HEK293T (cell line): ENCODE measurements at regions not wholly inside any gene's neighbourhood (a gene's known extent, or its start where the extent isn't known, plus 50 kb on each side); places are given as distances from the start of the nearest gene placed in this dataset.

Experiments
- CTCF ChIA-PET: fragments of 350-600 bp; formaldehyde crosslinking; extraction: SDS; loops from one replicate; lab custom pipeline; 2021; ENCODE audit warnings: antibody characterized with exemption, inconsistent platforms; lab: Yijun Ruan, JAX
- POLR2A ChIA-PET: fragments of 350-600 bp; formaldehyde crosslinking; extraction: SDS; loops from one replicate; lab custom pipeline; 2020; ENCODE audit warnings: antibody characterized with exemption, inconsistent platforms; lab: Yijun Ruan, JAX
- DNase-seq: peaks from one replicate; pipeline ENCODE4 v3.0.0; 2012; ENCODE audit warnings: mixed read lengths; ENCODE audit errors: extremely low spot score
- ARNT ChIP-seq: fragments of 450-650 bp; IDR thresholded peaks from 2 replicates; pipeline ENCODE4 v1.6.1; 2017; ENCODE audit warnings: mild to moderate bottlenecking
- BHLHE40 ChIP-seq: fragments of 450-650 bp; IDR thresholded peaks from 2 replicates; pipeline ENCODE4 v1.6.1; 2016; ENCODE audit warnings: mild to moderate bottlenecking, moderate library complexity, borderline replicate concordance
- CTBP1 ChIP-seq: fragments of 450-650 bp; IDR thresholded peaks from 2 replicates; pipeline ENCODE4 v1.6.1; 2016; ENCODE audit warnings: borderline replicate concordance
- ELF4 ChIP-seq: fragments of 450-650 bp; IDR thresholded peaks from 2 replicates; pipeline ENCODE4 v1.6.1; 2017; ENCODE audit warnings: antibody characterized with exemption
- FOXA1 ChIP-seq: fragments of 450-650 bp; IDR thresholded peaks from 2 replicates; pipeline ENCODE4 v1.6.1; 2016; ENCODE audit warnings: mild to moderate bottlenecking
- FOXK2 ChIP-seq: fragments of 450-650 bp; IDR thresholded peaks from 2 replicates; pipeline ENCODE4 v1.6.1; 2016; ENCODE audit warnings: mild to moderate bottlenecking
- FOXM1 ChIP-seq: fragments of 450-650 bp; IDR thresholded peaks from 2 replicates; pipeline ENCODE4 v1.6.1; 2017; ENCODE audit warnings: mild to moderate bottlenecking, borderline replicate concordance
- HDGF ChIP-seq: fragments of 450-650 bp; IDR thresholded peaks from 2 replicates; pipeline ENCODE4 v1.6.1; 2017; ENCODE audit warnings: antibody characterized with exemption, borderline replicate concordance
- L3MBTL2 ChIP-seq: fragments of 450-650 bp; conservative IDR thresholded peaks from 2 replicates; pipeline ENCODE4 v1.6.1; 2016; ENCODE audit warnings: mild to moderate bottlenecking
- LEF1 ChIP-seq: fragments of 450-650 bp; IDR thresholded peaks from 2 replicates; pipeline ENCODE4 v1.6.1; 2017; ENCODE audit warnings: mild to moderate bottlenecking, borderline replicate concordance
- NFRKB ChIP-seq: fragments of 450-650 bp; IDR thresholded peaks from 2 replicates; pipeline ENCODE4 v1.6.1; 2016; ENCODE audit warnings: mild to moderate bottlenecking, moderate library complexity
- SP1 ChIP-seq: fragments of 450-650 bp; IDR thresholded peaks from 2 replicates; pipeline ENCODE4 v1.6.1; 2017
- SUZ12 ChIP-seq: fragments of 450-650 bp; IDR thresholded peaks from 2 replicates; pipeline ENCODE4 v1.6.1; 2016; ENCODE audit warnings: mild to moderate bottlenecking
- TARDBP ChIP-seq: fragments of 450-650 bp; IDR thresholded peaks from 2 replicates; pipeline ENCODE4 v1.6.1; 2016
- ZNF384 ChIP-seq: fragments of 450-650 bp; IDR thresholded peaks from 2 replicates; pipeline ENCODE4 v1.6.1; 2016
- TF ChIP-seq, protein P1 (sequence below): fragments of 450-650 bp; IDR thresholded peaks from 2 replicates; pipeline ENCODE4 v1.6.1; 2016

DNA sequence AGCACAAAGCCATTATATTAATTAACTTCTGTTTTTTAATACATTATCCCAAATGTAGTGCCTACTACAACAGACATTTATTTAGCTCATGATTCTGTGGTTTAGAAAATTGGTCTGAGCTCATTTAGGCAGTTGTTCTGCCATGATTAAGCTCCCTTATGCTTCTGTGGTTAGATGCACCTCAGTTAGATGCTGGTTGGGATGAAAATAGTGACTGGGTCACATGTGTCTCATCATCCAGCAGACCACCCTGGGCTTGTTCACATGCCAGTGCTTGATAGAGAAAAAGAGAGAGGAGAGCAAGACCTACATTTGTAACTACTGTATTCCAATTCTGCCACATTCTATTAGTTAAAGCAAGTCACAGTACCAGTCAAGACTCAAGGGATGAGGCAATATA lies 376.4 kb upstream of the GNPDA2 start:
- POLR2A ChIA-PET = no interaction called here
- no peak for DNase-seq
- CTCF ChIA-PET = no interaction called here
- no peak for TF ChIP-seq CTBP1

- CTCF ChIA-PET = no interaction called here
- no peak for DNase-seq
- TF ChIP-seq FOXA1 (no peak), FOXM1 (no peak), NFRKB (no peak), L3MBTL2 (no peak), CTBP1 (no peak), ARNT (no peak), FOXK2 (no peak), SP1 (no peak), ELF4 (no peak), LEF1 (no peak), SUZ12 (no peak), BHLHE40 (no peak), TARDBP (no peak)
- POLR2A ChIA-PET = no interaction called here
Measured at GRCh38 chr4:45100956-45101818, 374.8 kb upstream of the GNPDA2 start.

- POLR2A ChIA-PET = no interaction called here
- CTCF ChIA-PET = no interaction called here
- no peak for DNase-seq
- TF ChIP-seq FOXK2 (no peak), SUZ12 (no peak), ELF4 (no peak), ZNF384 (no peak), FOXM1 (no peak), BHLHE40 (no peak), ARNT (no peak), TARDBP (no peak), SP1 (no peak)
- TF ChIP-seq, protein P1, sequence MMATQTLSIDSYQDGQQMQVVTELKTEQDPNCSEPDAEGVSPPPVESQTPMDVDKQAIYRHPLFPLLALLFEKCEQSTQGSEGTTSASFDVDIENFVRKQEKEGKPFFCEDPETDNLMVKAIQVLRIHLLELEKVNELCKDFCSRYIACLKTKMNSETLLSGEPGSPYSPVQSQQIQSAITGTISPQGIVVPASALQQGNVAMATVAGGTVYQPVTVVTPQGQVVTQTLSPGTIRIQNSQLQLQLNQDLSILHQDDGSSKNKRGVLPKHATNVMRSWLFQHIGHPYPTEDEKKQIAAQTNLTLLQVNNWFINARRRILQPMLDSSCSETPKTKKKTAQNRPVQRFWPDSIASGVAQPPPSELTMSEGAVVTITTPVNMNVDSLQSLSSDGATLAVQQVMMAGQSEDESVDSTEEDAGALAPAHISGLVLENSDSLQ = no peak
Measured at GRCh38 chr4:45099471-45099870, 373.1 kb upstream of the GNPDA2 start.

- no peak for DNase-seq
- CTCF ChIA-PET = no interaction called here
Measured at GRCh38 chr4:45094684-45095083, 368.3 kb upstream of the GNPDA2 start.

DNA sequence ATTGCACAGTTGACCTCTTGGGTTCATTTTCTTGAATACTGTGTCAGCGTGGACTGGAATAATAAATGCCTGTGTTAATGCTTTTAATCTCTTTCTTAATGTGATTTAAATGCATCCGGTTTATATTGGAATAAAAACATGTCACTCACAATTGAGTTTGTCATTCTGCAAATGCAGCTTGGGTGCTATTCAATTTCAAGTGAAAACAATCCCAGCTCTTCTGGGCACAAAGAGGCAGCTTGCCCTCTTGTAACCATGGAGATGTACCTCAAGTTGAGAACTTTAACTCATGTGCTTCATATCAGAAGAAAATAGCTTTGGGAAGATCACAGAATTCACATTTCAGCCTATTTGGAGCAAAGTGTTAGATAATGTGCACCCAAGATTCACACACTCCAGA lies 355.7 kb upstream of the GNPDA2 start:
- DNase-seq = no peak
- TF ChIP-seq ZNF384 = no peak
- no peak for TF ChIP-seq NFRKB
- no peak for TF ChIP-seq BHLHE40
- no peak for TF ChIP-seq L3MBTL2
- TF ChIP-seq FOXK2 = no peak
- TF ChIP-seq, protein P1 = no peak
- no peak for TF ChIP-seq SP1
- no peak for TF ChIP-seq ELF4
- no peak for TF ChIP-seq FOXM1
- no peak for TF ChIP-seq HDGF
- no peak for TF ChIP-seq TARDBP
- TF ChIP-seq SUZ12 = no peak
- no peak for TF ChIP-seq LEF1
- TF ChIP-seq FOXA1 = no peak
- TF ChIP-seq CTBP1 = no peak
- no peak for TF ChIP-seq ARNT
- ChIA-PET CTCF (no interaction called here), POLR2A (no interaction called here)

More at GRCh38 chr4:45094684-45095083, 368.3 kb upstream of the GNPDA2 start:
- POLR2A ChIA-PET = no interaction called here
- TF ChIP-seq FOXM1 (no peak), TARDBP (no peak), HDGF (no peak), ZNF384 (no peak), CTBP1 (no peak), FOXK2 (no peak), LEF1 (no peak), FOXA1 (no peak), SUZ12 (no peak), L3MBTL2 (no peak), BHLHE40 (no peak)
- TF ChIP-seq, protein P1 = no peak

GRCh38 chr4:45079616-45080015 lies 353.3 kb upstream of the GNPDA2 start:
- ChIA-PET POLR2A (no interaction called here), CTCF (no interaction called here)
- DNase-seq = no peak
- no peak for TF ChIP-seq TARDBP

DNA sequence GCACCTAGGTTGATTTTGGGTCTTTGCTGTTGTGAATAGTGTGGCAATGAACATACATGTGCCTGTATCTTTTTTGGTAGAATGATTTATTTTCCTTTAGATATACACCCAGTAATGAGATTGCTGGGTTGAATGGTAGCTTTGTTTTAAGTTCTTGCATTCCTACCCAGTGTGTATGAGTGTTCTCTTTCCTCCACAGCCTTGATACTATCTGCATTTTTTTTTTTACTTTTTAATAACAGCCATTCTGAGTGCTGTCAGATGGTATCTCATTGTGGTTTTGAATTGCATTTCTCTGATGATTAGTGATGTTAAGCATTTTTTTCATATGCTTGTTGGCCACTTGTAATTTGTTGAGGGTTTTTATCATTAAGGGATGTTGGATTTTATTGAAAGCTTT lies 351.8 kb upstream of the GNPDA2 start:
- ChIA-PET CTCF (no interaction called here), POLR2A (no interaction called here)
- TF ChIP-seq FOXK2 (no peak), CTBP1 (no peak), ELF4 (no peak), TARDBP (no peak), SUZ12 (no peak), ARNT (no peak), ZNF384 (no peak), L3MBTL2 (no peak), FOXA1 (no peak), LEF1 (no peak)
- TF ChIP-seq, protein P1 = no peak
- no peak for DNase-seq
